Osteocyte (in vitro differentiated cells): ENCODE measurements at regions not wholly inside any gene's neighbourhood (a gene's known extent, or its start where the extent isn't known, plus 50 kb on each side); places are given as distances from the start of the nearest gene placed in this dataset.

Experiments used
- DNase-seq: peaks from one replicate; pipeline ENCODE4 v3.0.0; 2021; ENCODE audit warnings: mixed read lengths; ENCODE audit not compliant: unreplicated experiment; ENCODE audit errors: extremely low spot score
- H3K27ac Mint-ChIP-seq: one replicate; pipeline ENCODE4 v1.8.0; 2021; ENCODE audit warnings: mild to moderate bottlenecking, mixed read lengths; ENCODE audit not compliant: unreplicated experiment
- H3K27me3 Mint-ChIP-seq: one replicate; pipeline ENCODE4 v1.8.0; 2021; ENCODE audit warnings: mixed read lengths; ENCODE audit not compliant: unreplicated experiment
- H3K36me3 Mint-ChIP-seq: one replicate; pipeline ENCODE4 v1.8.0; 2021; ENCODE audit warnings: mixed read lengths; ENCODE audit not compliant: unreplicated experiment
- H3K4me1 Mint-ChIP-seq: one replicate; pipeline ENCODE4 v1.8.0; 2021; ENCODE audit warnings: mixed read lengths; ENCODE audit not compliant: unreplicated experiment
- H3K4me3 Mint-ChIP-seq: one replicate; pipeline ENCODE4 v1.8.0; 2021; ENCODE audit warnings: mild to moderate bottlenecking, moderate library complexity, mixed read lengths; ENCODE audit not compliant: unreplicated experiment
- H3K9me3 Mint-ChIP-seq: one replicate; pipeline ENCODE4 v1.8.0; 2021; ENCODE audit warnings: mixed read lengths; ENCODE audit not compliant: unreplicated experiment
- TF ChIP-seq, protein P1 (sequence below): fragments of 200-600 bp; sonication (generic); IDR thresholded peaks from 2 replicates; pipeline ENCODE4 v1.5.0; 2021; ENCODE audit warnings: antibody characterized with exemption, mild to moderate bottlenecking, moderate library complexity

DNA sequence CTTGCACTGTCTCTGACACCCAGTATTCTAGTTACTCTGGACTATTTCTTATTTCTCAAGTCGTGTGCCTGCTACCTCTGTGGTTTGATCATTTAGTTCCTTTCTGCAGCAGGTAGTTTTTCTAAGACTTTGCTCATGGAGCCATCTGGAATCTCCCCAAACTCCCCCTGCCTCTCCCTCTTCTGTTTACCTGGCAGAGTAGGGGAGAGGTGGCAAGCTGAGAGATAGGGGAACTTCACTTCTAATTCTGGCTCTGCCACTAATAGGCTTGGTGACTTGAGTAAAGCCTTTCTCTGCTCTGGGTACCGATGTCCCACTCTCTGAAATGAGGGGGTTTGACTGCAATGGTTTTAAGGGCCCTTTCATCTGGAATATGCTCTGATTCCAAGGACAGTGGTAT is 141.3 kb downstream of the CPEB2 start:
- Mint-ChIP-seq H3K27ac (no peak overlapping the region), H3K4me3 (no peak overlapping the region), H3K27me3 (peaks cover 4% of the 10 kb centered on the region), H3K9me3 (no peaks in the 10 kb centered on the region), H3K4me1 (peaks cover 4% of the 10 kb centered on the region), H3K36me3 (no peaks in the 10 kb centered on the region)
- TF ChIP-seq, protein P1, sequence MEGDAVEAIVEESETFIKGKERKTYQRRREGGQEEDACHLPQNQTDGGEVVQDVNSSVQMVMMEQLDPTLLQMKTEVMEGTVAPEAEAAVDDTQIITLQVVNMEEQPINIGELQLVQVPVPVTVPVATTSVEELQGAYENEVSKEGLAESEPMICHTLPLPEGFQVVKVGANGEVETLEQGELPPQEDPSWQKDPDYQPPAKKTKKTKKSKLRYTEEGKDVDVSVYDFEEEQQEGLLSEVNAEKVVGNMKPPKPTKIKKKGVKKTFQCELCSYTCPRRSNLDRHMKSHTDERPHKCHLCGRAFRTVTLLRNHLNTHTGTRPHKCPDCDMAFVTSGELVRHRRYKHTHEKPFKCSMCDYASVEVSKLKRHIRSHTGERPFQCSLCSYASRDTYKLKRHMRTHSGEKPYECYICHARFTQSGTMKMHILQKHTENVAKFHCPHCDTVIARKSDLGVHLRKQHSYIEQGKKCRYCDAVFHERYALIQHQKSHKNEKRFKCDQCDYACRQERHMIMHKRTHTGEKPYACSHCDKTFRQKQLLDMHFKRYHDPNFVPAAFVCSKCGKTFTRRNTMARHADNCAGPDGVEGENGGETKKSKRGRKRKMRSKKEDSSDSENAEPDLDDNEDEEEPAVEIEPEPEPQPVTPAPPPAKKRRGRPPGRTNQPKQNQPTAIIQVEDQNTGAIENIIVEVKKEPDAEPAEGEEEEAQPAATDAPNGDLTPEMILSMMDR: no peak
- no peak for DNase-seq

DNA sequence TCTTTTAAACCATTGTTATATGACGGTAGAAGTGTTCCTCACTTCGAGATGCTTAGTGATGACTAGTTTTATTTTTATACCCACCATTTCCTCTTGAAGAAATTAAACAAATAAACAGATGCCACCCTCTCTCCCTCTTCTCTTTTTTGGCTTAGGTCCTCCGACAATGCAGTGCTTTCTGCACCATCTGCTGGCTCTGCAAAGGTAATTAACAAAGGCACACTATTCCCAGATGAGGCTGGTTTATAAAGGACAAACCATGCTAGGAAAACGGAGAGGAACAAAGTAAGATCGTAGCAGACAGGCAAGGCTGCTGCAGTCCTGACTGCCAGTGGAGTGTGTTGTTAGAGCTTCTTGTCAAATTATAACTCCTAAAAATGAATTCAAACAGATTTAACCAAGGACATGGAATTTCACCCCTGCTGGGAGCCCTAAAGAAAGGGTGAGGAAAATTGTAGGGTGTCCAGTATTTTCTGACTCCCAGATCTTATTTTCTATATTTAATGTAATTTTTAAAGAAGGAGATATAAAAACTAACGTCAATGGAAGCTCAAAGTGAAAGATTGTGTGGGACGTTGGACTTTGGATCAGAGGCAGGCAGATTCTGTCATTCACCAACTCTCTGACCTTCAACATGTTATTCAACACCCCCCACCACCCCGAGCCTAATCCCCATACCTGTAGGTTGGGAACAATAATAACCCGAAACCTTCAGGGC is 142.1 kb downstream of the CPEB2 start:
- H3K36me3 Mint-ChIP-seq: no peaks in the 10 kb centered on the region
- H3K9me3 Mint-ChIP-seq: no peaks in the 10 kb centered on the region
- TF ChIP-seq, protein P1: peak; percentile 34
- H3K4me1 Mint-ChIP-seq: peaks cover 11% of the 10 kb centered on the region
- H3K4me3 Mint-ChIP-seq: no peak overlapping the region
- peaks cover 4% of the 10 kb centered on the region for H3K27me3 Mint-ChIP-seq
- H3K27ac Mint-ChIP-seq: no peak overlapping the region
- no peak for DNase-seq

DNA sequence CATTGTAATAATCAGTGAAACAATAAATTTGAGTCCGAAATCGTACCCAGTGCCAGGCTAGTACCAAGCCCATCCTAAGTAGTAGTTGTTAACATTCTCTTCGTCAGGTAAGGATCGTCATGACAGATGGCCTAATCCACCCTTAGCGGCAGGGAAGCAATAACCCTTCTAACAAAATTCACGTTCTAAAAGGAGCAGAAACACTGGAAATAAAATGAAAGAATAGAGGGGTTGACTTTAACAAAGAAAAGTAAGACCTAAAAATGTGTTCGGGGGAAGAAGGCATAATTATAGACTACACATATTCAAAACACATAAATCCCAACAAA is 142.7 kb downstream of the CPEB2 start:
- no peak overlapping the region for H3K27ac Mint-ChIP-seq
- TF ChIP-seq, protein P1: no peak
- no peak overlapping the region for H3K4me3 Mint-ChIP-seq
- peaks cover 16% of the 10 kb centered on the region for H3K4me1 Mint-ChIP-seq
- no peak for DNase-seq
- H3K9me3 Mint-ChIP-seq: no peaks in the 10 kb centered on the region
- H3K27me3 Mint-ChIP-seq: peaks cover 4% of the 10 kb centered on the region
- no peaks in the 10 kb centered on the region for H3K36me3 Mint-ChIP-seq

DNA sequence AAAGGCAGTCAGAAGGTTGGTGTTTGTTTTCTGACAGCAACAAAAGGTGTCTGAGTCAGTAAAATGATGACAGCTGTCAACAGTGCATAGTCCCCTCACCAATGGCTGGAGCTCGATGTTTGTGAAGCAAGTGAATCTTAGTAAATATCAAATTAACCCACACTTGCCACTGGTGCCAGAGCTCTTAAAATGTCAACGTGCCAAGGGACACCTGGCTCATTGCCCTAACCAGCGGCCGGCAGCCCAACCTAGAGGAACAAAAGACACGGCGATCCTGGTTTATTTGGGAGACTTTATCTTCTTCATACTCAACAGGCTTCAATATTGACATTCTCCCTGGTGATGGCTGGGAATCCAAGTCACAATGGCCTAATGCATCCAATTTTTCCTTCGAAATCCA is 143.4 kb downstream of the CPEB2 start:
- Mint-ChIP-seq H3K4me3 (no peak overlapping the region), H3K36me3 (no peaks in the 10 kb centered on the region), H3K27me3 (peaks cover 4% of the 10 kb centered on the region), H3K27ac (no peak overlapping the region), H3K4me1 (peaks cover 24% of the 10 kb centered on the region), H3K9me3 (no peaks in the 10 kb centered on the region)
- TF ChIP-seq, protein P1: no peak
- no peak for DNase-seq

DNA sequence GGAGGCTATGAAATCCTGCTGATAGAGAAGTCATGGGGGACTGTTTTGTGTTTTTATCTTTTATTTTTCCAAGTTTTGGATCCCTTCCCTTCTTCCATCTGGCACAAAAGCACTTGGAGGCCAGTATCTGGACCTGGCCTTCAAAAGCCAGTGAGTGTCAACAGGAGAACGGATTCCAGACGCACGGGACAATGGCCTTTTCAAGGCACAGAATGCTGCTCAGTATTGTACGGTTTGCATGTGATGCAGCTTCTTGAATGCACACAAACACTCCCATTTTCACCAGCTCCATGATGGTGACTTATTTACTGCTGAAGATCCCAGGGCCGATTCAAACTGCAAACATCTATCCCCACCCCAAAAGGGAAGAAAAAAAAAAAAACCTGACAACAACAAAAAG is 145.4 kb downstream of the CPEB2 start:
- TF ChIP-seq, protein P1: no peak
- H3K9me3 Mint-ChIP-seq: no peaks in the 10 kb centered on the region
- H3K27me3 Mint-ChIP-seq: no peaks in the 10 kb centered on the region
- no peak for DNase-seq
- peaks cover 25% of the 10 kb centered on the region for H3K4me1 Mint-ChIP-seq
- no peak overlapping the region for H3K27ac Mint-ChIP-seq
- H3K4me3 Mint-ChIP-seq: no peak overlapping the region
- no peaks in the 10 kb centered on the region for H3K36me3 Mint-ChIP-seq
